ENCODE measurements at regions not wholly inside any gene's neighbourhood (a gene's known extent, or its start where the extent isn't known, plus 50 kb on each side); places are given as distances from the start of the nearest gene placed in this dataset.

DNA sequence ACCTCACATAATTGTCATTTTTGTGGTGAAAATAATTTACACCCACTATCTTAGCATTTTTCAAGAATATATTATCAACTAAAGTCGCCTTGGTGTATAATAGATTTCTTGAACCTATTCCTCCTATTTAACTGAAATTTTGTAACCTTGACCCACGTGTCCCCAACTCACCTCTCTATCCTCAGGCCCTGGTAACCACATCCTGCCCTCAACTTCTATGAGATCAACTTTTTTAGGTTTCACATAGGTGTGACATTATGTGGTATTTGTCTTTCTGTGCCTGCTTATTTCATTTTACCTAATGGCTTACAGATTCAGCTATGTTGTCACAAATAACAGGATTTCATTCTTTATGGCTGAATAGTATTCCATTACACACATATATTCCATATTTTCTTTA, 73.0 kb upstream of the CNTNAP4 start:
- no peak for DNase-seq (ENCODE audit: low spot score)
- peaks cover 74% of the 10 kb centered on the region for H3K9me3 Mint-ChIP-seq

DNA sequence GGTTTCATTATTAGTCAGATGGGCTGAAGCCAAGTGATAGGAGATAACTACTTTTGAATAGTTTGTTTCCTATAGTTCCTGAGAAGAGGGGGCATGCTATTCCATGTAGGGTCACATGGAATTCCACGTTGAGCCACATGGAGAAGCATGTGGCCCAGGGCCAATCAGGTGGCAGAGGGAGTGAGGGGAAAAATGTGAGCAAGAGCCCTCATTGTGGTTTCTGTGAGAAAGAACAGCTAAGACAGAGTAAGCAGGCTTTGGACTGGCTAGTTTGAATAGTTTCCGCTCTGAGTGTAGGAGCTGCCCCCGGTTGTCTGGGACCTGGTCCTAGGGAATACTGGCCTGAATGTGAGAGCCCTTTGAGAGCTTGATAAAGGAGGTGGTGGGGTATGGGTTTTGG, 69.9 kb upstream of the CNTNAP4 start:
- DNase-seq (ENCODE audit: low spot score) (peak; percentile 60), ATAC-seq (peak; percentile 60)
- Histone ChIP-seq H2AFZ (no peak overlapping the region), H3F3A (replicated peaks; ENCODE audit: low read depth) (no peaks in the 10 kb centered on the region), H3K79me2 (replicated peaks; ENCODE audit: insufficient read depth) (no peaks in the 10 kb centered on the region), H3K9me2 (ENCODE audit: insufficient read depth) (no peaks in the 10 kb centered on the region), H3K4me3 (no peak overlapping the region), H3K36me3 (ENCODE audit: insufficient read depth) (no peaks in the 10 kb centered on the region), H3K27ac (ENCODE audit: low read depth) (no peak overlapping the region), H4K20me1 (replicated peaks; ENCODE audit: insufficient read depth) (no peaks in the 10 kb centered on the region), H3K4me2 (no peak overlapping the region), H3K27me3 (ENCODE audit: insufficient read depth) (no peaks in the 10 kb centered on the region), H3K4me1 (ENCODE audit: insufficient read depth) (peaks cover 39% of the 10 kb centered on the region)
- TF ChIP-seq NANOG (IDR thresholded peaks at IDR 0.05; ENCODE audit: borderline replicate concordance): no peak
- TF ChIP-seq, protein P1, sequence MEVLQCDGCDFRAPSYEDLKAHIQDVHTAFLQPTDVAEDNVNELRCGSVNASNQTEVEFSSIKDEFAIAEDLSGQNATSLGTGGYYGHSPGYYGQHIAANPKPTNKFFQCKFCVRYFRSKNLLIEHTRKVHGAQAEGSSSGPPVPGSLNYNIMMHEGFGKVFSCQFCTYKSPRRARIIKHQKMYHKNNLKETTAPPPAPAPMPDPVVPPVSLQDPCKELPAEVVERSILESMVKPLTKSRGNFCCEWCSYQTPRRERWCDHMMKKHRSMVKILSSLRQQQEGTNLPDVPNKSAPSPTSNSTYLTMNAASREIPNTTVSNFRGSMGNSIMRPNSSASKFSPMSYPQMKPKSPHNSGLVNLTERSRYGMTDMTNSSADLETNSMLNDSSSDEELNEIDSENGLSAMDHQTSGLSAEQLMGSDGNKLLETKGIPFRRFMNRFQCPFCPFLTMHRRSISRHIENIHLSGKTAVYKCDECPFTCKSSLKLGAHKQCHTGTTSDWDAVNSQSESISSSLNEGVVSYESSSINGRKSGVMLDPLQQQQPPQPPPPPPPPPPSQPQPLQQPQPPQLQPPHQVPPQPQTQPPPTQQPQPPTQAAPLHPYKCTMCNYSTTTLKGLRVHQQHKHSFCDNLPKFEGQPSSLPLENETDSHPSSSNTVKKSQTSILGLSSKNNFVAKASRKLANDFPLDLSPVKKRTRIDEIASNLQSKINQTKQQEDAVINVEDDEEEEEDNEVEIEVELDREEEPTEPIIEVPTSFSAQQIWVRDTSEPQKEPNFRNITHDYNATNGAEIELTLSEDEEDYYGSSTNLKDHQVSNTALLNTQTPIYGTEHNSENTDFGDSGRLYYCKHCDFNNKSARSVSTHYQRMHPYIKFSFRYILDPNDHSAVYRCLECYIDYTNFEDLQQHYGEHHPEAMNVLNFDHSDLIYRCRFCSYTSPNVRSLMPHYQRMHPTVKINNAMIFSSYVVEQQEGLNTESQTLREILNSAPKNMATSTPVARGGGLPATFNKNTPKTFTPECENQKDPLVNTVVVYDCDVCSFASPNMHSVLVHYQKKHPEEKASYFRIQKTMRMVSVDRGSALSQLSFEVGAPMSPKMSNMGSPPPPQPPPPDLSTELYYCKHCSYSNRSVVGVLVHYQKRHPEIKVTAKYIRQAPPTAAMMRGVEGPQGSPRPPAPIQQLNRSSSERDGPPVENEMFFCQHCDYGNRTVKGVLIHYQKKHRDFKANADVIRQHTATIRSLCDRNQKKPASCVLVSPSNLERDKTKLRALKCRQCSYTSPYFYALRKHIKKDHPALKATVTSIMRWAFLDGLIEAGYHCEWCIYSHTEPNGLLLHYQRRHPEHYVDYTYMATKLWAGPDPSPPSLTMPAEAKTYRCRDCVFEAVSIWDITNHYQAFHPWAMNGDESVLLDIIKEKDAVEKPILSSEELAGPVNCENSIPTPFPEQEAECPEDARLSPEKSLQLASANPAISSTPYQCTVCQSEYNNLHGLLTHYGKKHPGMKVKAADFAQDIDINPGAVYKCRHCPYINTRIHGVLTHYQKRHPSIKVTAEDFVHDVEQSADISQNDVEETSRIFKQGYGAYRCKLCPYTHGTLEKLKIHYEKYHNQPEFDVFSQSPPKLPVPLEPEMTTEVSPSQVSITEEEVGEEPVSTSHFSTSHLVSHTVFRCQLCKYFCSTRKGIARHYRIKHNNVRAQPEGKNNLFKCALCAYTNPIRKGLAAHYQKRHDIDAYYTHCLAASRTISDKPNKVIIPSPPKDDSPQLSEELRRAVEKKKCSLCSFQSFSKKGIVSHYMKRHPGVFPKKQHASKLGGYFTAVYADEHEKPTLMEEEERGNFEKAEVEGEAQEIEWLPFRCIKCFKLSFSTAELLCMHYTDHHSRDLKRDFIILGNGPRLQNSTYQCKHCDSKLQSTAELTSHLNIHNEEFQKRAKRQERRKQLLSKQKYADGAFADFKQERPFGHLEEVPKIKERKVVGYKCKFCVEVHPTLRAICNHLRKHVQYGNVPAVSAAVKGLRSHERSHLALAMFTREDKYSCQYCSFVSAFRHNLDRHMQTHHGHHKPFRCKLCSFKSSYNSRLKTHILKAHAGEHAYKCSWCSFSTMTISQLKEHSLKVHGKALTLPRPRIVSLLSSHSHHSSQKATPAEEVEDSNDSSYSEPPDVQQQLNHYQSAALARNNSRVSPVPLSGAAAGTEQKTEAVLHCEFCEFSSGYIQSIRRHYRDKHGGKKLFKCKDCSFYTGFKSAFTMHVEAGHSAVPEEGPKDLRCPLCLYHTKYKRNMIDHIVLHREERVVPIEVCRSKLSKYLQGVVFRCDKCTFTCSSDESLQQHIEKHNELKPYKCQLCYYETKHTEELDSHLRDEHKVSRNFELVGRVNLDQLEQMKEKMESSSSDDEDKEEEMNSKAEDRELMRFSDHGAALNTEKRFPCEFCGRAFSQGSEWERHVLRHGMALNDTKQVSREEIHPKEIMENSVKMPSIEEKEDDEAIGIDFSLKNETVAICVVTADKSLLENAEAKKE (CRISPR knock-in tag; IDR thresholded peaks at IDR 0.05): no peak
- TF ChIP-seq CREB1 (CRISPR knock-in tag; IDR thresholded peaks at IDR 0.05; ENCODE audit: low read depth): no peak
- TF ChIP-seq EZH2 (IDR thresholded peaks at IDR 0.05; ENCODE audit: low read depth, unreplicated experiment): no peak
- TF ChIP-seq ZNF331 (CRISPR knock-in tag; IDR thresholded peaks at IDR 0.05; ENCODE audit: low read depth): no peak
- TF ChIP-seq STAT1 (IDR thresholded peaks at IDR 0.05; ENCODE audit: unreplicated experiment): no peak
- TF ChIP-seq, protein P2, sequence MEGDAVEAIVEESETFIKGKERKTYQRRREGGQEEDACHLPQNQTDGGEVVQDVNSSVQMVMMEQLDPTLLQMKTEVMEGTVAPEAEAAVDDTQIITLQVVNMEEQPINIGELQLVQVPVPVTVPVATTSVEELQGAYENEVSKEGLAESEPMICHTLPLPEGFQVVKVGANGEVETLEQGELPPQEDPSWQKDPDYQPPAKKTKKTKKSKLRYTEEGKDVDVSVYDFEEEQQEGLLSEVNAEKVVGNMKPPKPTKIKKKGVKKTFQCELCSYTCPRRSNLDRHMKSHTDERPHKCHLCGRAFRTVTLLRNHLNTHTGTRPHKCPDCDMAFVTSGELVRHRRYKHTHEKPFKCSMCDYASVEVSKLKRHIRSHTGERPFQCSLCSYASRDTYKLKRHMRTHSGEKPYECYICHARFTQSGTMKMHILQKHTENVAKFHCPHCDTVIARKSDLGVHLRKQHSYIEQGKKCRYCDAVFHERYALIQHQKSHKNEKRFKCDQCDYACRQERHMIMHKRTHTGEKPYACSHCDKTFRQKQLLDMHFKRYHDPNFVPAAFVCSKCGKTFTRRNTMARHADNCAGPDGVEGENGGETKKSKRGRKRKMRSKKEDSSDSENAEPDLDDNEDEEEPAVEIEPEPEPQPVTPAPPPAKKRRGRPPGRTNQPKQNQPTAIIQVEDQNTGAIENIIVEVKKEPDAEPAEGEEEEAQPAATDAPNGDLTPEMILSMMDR (conservative IDR thresholded peaks at IDR 0.05; ENCODE audit: low read depth in 2 of 2): no peak
- no peak for TF ChIP-seq ZNF114 (CRISPR knock-in tag; IDR thresholded peaks at IDR 0.05)
- TF ChIP-seq, protein P3, sequence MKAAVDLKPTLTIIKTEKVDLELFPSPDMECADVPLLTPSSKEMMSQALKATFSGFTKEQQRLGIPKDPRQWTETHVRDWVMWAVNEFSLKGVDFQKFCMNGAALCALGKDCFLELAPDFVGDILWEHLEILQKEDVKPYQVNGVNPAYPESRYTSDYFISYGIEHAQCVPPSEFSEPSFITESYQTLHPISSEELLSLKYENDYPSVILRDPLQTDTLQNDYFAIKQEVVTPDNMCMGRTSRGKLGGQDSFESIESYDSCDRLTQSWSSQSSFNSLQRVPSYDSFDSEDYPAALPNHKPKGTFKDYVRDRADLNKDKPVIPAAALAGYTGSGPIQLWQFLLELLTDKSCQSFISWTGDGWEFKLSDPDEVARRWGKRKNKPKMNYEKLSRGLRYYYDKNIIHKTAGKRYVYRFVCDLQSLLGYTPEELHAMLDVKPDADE (IDR thresholded peaks at IDR 0.05): no peak
- H3K9me3 Mint-ChIP-seq: peaks cover 83% of the 10 kb centered on the region
- H3K4me1 Mint-ChIP-seq: peaks cover 19% of the 10 kb centered on the region; the same call in 2 of the 3 replicates
- peaks cover 9% of the 10 kb centered on the region for H3K27me3 Mint-ChIP-seq (ENCODE audit: insufficient read depth, low read depth, poor library complexity)
- peak overlapping the region; percentile 36; the same call in 1 of the 2 replicates for H3K27ac Mint-ChIP-seq
- peaks cover 24% of the 10 kb centered on the region; the same call in 2 of the 3 replicates for H3K36me3 Mint-ChIP-seq (ENCODE audit: low read depth)
- no peak overlapping the region for H3K4me3 Mint-ChIP-seq

More for the DNA sequence above, 73.0 kb upstream of the CNTNAP4 start:
- no peaks in the 10 kb centered on the region for H3K36me3 ChIP-seq (ENCODE audit: insufficient read depth)
- ATAC-seq: no peak
- H3K4me2 ChIP-seq: no peak overlapping the region
- H3F3A ChIP-seq (replicated peaks; ENCODE audit: low read depth): no peaks in the 10 kb centered on the region
- H3K27me3 ChIP-seq (ENCODE audit: insufficient read depth): no peaks in the 10 kb centered on the region
- H3K27ac Mint-ChIP-seq: no peak overlapping the region
- no peaks in the 10 kb centered on the region for H3K9me2 ChIP-seq (ENCODE audit: insufficient read depth)
- no peaks in the 10 kb centered on the region for H3K79me2 ChIP-seq (replicated peaks; ENCODE audit: insufficient read depth)
- no peak overlapping the region for H3K4me3 Mint-ChIP-seq
- H3K27ac ChIP-seq (ENCODE audit: low read depth): no peak overlapping the region
- no peaks in the 10 kb centered on the region for H4K20me1 ChIP-seq (replicated peaks; ENCODE audit: insufficient read depth)
- peaks cover 40% of the 10 kb centered on the region for H3K4me1 ChIP-seq (ENCODE audit: insufficient read depth)
- H3K4me1 Mint-ChIP-seq: peaks cover 14% of the 10 kb centered on the region; the same call in 2 of the 3 replicates
- TF ChIP-seq, protein P3 (IDR thresholded peaks at IDR 0.05): no peak
- no peak for TF ChIP-seq ZNF114 (CRISPR knock-in tag; IDR thresholded peaks at IDR 0.05)
- H3K4me3 ChIP-seq: no peak overlapping the region
- H2AFZ ChIP-seq: no peak overlapping the region
- peaks cover 10% of the 10 kb centered on the region; the same call in 1 of the 3 replicates for H3K36me3 Mint-ChIP-seq (ENCODE audit: low read depth)
- H3K27me3 Mint-ChIP-seq (ENCODE audit: insufficient read depth, low read depth, poor library complexity): peaks cover 8% of the 10 kb centered on the region

Data from GM23338 (cell line).